HEK293T (cell line): ENCODE measurements at regions not wholly inside any gene's neighbourhood (a gene's known extent, or its start where the extent isn't known, plus 50 kb on each side); places are given as distances from the start of the nearest gene placed in this dataset.

Experiments used
- ARNT ChIP-seq: fragments of 450-650 bp; IDR thresholded peaks from 2 replicates; pipeline ENCODE4 v1.6.1; 2017; ENCODE audit warnings: mild to moderate bottlenecking
- BHLHE40 ChIP-seq: fragments of 450-650 bp; IDR thresholded peaks from 2 replicates; pipeline ENCODE4 v1.6.1; 2016; ENCODE audit warnings: mild to moderate bottlenecking, moderate library complexity, borderline replicate concordance
- FOXK2 ChIP-seq: fragments of 450-650 bp; IDR thresholded peaks from 2 replicates; pipeline ENCODE4 v1.6.1; 2016; ENCODE audit warnings: mild to moderate bottlenecking
- FOXM1 ChIP-seq: fragments of 450-650 bp; IDR thresholded peaks from 2 replicates; pipeline ENCODE4 v1.6.1; 2017; ENCODE audit warnings: mild to moderate bottlenecking, borderline replicate concordance
- LEF1 ChIP-seq: fragments of 450-650 bp; IDR thresholded peaks from 2 replicates; pipeline ENCODE4 v1.6.1; 2017; ENCODE audit warnings: mild to moderate bottlenecking, borderline replicate concordance
- NFRKB ChIP-seq: fragments of 450-650 bp; IDR thresholded peaks from 2 replicates; pipeline ENCODE4 v1.6.1; 2016; ENCODE audit warnings: mild to moderate bottlenecking, moderate library complexity
- PKNOX1 ChIP-seq: fragments of 450-650 bp; IDR thresholded peaks from 2 replicates; pipeline ENCODE4 v1.6.1; 2016
- SP1 ChIP-seq: fragments of 450-650 bp; IDR thresholded peaks from 2 replicates; pipeline ENCODE4 v1.6.1; 2017
- TARDBP ChIP-seq: fragments of 450-650 bp; IDR thresholded peaks from 2 replicates; pipeline ENCODE4 v1.6.1; 2016

GRCh38 chr21:35291973-35292627 lies 243.0 kb upstream of the RUNX1 start:
- no peak for TF ChIP-seq FOXM1
- no peak for TF ChIP-seq NFRKB
- TF ChIP-seq SP1 = no peak
- TF ChIP-seq ARNT = no peak
- TF ChIP-seq TARDBP = no peak
- no peak for TF ChIP-seq LEF1
- no peak for TF ChIP-seq FOXK2
- TF ChIP-seq PKNOX1 = no peak
- TF ChIP-seq BHLHE40 = no peak
